ENCODE measurements at regions not wholly inside any gene's neighbourhood (a gene's known extent, or its start where the extent isn't known, plus 50 kb on each side); places are given as distances from the start of the nearest gene placed in this dataset.

GRCh38 chr9:14418301-14418940 is 104.5 kb upstream of the NFIB start:
- Histone ChIP-seq H3K27me3 (ENCODE audit: control insufficient read depth, insufficient read depth, low read length) (no peaks in the 10 kb centered on the region), H3K4me3 (ENCODE audit: low read length) (no peak overlapping the region), H3K36me3 (ENCODE audit: control insufficient read depth, insufficient read depth, low read length) (no peaks in the 10 kb centered on the region), H3K4me1 (ENCODE audit: control insufficient read depth, insufficient read depth, low read length) (peaks cover 2% of the 10 kb centered on the region), H3K27ac (ENCODE audit: low read length) (no peak overlapping the region), H3K9me3 (ENCODE audit: control insufficient read depth, low read depth, low read length) (no peaks in the 10 kb centered on the region)
- DNase-seq: no peak
- 83% methylated on average over 1 of the region's 5 CpGs for WGBS (ENCODE audit: insufficient coverage, low lambda C conversion rate)

- Histone ChIP-seq H3K4me3 (ENCODE audit: low read length) (no peak overlapping the region), H3K4me1 (ENCODE audit: control insufficient read depth, insufficient read depth, low read length) (peaks cover 2% of the 10 kb centered on the region), H3K27me3 (ENCODE audit: control insufficient read depth, insufficient read depth, low read length) (no peaks in the 10 kb centered on the region), H3K36me3 (ENCODE audit: control insufficient read depth, insufficient read depth, low read length) (no peaks in the 10 kb centered on the region), H3K9me3 (ENCODE audit: control insufficient read depth, low read depth, low read length) (no peaks in the 10 kb centered on the region), H3K27ac (ENCODE audit: low read length) (no peak overlapping the region)
- WGBS (ENCODE audit: insufficient coverage, low lambda C conversion rate): no CpG with 5 or more reads among the region's 3 CpGs
- DNase-seq: no peak
These were observed 103.3 kb upstream of the NFIB start for GRCh38 chr9:14417237-14417636.

- WGBS (ENCODE audit: insufficient coverage, low lambda C conversion rate): 100% methylated on average over 1 of the region's 1 CpG
- Histone ChIP-seq H3K27ac (ENCODE audit: low read length) (no peak overlapping the region), H3K4me1 (ENCODE audit: control insufficient read depth, insufficient read depth, low read length) (peaks cover 2% of the 10 kb centered on the region), H3K36me3 (ENCODE audit: control insufficient read depth, insufficient read depth, low read length) (no peaks in the 10 kb centered on the region), H3K9me3 (ENCODE audit: control insufficient read depth, low read depth, low read length) (no peaks in the 10 kb centered on the region), H3K4me3 (ENCODE audit: low read length) (no peak overlapping the region), H3K27me3 (ENCODE audit: control insufficient read depth, insufficient read depth, low read length) (no peaks in the 10 kb centered on the region)
- no peak for DNase-seq
These were observed 102.0 kb upstream of the NFIB start for GRCh38 chr9:14415947-14416346.

GRCh38 chr9:14413812-14414211 is 99.9 kb upstream of the NFIB start:
- no peaks in the 10 kb centered on the region for H3K36me3 ChIP-seq (ENCODE audit: control insufficient read depth, insufficient read depth, low read length)
- no peak for DNase-seq
- no peaks in the 10 kb centered on the region for H3K27me3 ChIP-seq (ENCODE audit: control insufficient read depth, insufficient read depth, low read length)
- no peaks in the 10 kb centered on the region for H3K9me3 ChIP-seq (ENCODE audit: control insufficient read depth, low read depth, low read length)
- no CpG with 5 or more reads among the region's 6 CpGs for WGBS (ENCODE audit: insufficient coverage, low lambda C conversion rate)
- H3K4me3 ChIP-seq (ENCODE audit: low read length): no peak overlapping the region
- peaks cover 2% of the 10 kb centered on the region for H3K4me1 ChIP-seq (ENCODE audit: control insufficient read depth, insufficient read depth, low read length)
- H3K27ac ChIP-seq (ENCODE audit: low read length): no peak overlapping the region

- H3K4me3 ChIP-seq (ENCODE audit: low read length): no peak overlapping the region
- H3K27ac ChIP-seq (ENCODE audit: low read length): no peak overlapping the region
- no peaks in the 10 kb centered on the region for H3K36me3 ChIP-seq (ENCODE audit: control insufficient read depth, insufficient read depth, low read length)
- no CpG with 5 or more reads among the region's 2 CpGs for WGBS (ENCODE audit: insufficient coverage, low lambda C conversion rate)
- H3K27me3 ChIP-seq (ENCODE audit: control insufficient read depth, insufficient read depth, low read length): no peaks in the 10 kb centered on the region
- H3K9me3 ChIP-seq (ENCODE audit: control insufficient read depth, low read depth, low read length): no peaks in the 10 kb centered on the region
- H3K4me1 ChIP-seq (ENCODE audit: control insufficient read depth, insufficient read depth, low read length): no peaks in the 10 kb centered on the region
- DNase-seq: no peak
These were observed 98.8 kb upstream of the NFIB start for GRCh38 chr9:14412775-14413174.

GRCh38 chr9:14406463-14406862 is 92.5 kb upstream of the NFIB start:
- no peaks in the 10 kb centered on the region for H3K36me3 ChIP-seq (ENCODE audit: control insufficient read depth, insufficient read depth, low read length)
- H3K27ac ChIP-seq (ENCODE audit: low read length): no peak overlapping the region
- no peaks in the 10 kb centered on the region for H3K9me3 ChIP-seq (ENCODE audit: control insufficient read depth, low read depth, low read length)
- no peak for DNase-seq
- no peaks in the 10 kb centered on the region for H3K4me1 ChIP-seq (ENCODE audit: control insufficient read depth, insufficient read depth, low read length)
- H3K4me3 ChIP-seq (ENCODE audit: low read length): no peak overlapping the region
- no CpG with 5 or more reads among the region's 2 CpGs for WGBS (ENCODE audit: insufficient coverage, low lambda C conversion rate)
- no peaks in the 10 kb centered on the region for H3K27me3 ChIP-seq (ENCODE audit: control insufficient read depth, insufficient read depth, low read length)

GRCh38 chr9:14405176-14405706 is 91.3 kb upstream of the NFIB start:
- no peak overlapping the region for H3K4me3 ChIP-seq (ENCODE audit: low read length)
- no peak overlapping the region for H3K27ac ChIP-seq (ENCODE audit: low read length)
- H3K9me3 ChIP-seq (ENCODE audit: control insufficient read depth, low read depth, low read length): no peaks in the 10 kb centered on the region
- no peaks in the 10 kb centered on the region for H3K27me3 ChIP-seq (ENCODE audit: control insufficient read depth, insufficient read depth, low read length)
- no peaks in the 10 kb centered on the region for H3K36me3 ChIP-seq (ENCODE audit: control insufficient read depth, insufficient read depth, low read length)
- no peaks in the 10 kb centered on the region for H3K4me1 ChIP-seq (ENCODE audit: control insufficient read depth, insufficient read depth, low read length)
- 71% methylated on average over 1 of the region's 3 CpGs for WGBS (ENCODE audit: insufficient coverage, low lambda C conversion rate)
- DNase-seq: no peak

GRCh38 chr9:14403081-14403480 is 89.1 kb upstream of the NFIB start:
- no peak overlapping the region for H3K27ac ChIP-seq (ENCODE audit: low read length)
- no peak for DNase-seq
- H3K27me3 ChIP-seq (ENCODE audit: control insufficient read depth, insufficient read depth, low read length): no peaks in the 10 kb centered on the region
- H3K4me1 ChIP-seq (ENCODE audit: control insufficient read depth, insufficient read depth, low read length): no peaks in the 10 kb centered on the region
- H3K4me3 ChIP-seq (ENCODE audit: low read length): no peak overlapping the region
- no peaks in the 10 kb centered on the region for H3K9me3 ChIP-seq (ENCODE audit: control insufficient read depth, low read depth, low read length)
- no peaks in the 10 kb centered on the region for H3K36me3 ChIP-seq (ENCODE audit: control insufficient read depth, insufficient read depth, low read length)
- WGBS (ENCODE audit: insufficient coverage, low lambda C conversion rate): no CpG with 5 or more reads among the region's 4 CpGs

- DNase-seq: no peak
- H3K4me1 ChIP-seq (ENCODE audit: control insufficient read depth, insufficient read depth, low read length): no peaks in the 10 kb centered on the region
- no peaks in the 10 kb centered on the region for H3K27me3 ChIP-seq (ENCODE audit: control insufficient read depth, insufficient read depth, low read length)
- no peak overlapping the region for H3K27ac ChIP-seq (ENCODE audit: low read length)
- H3K36me3 ChIP-seq (ENCODE audit: control insufficient read depth, insufficient read depth, low read length): no peaks in the 10 kb centered on the region
- no peaks in the 10 kb centered on the region for H3K9me3 ChIP-seq (ENCODE audit: control insufficient read depth, low read depth, low read length)
- no peak overlapping the region for H3K4me3 ChIP-seq (ENCODE audit: low read length)
- WGBS (ENCODE audit: insufficient coverage, low lambda C conversion rate): 71% methylated on average over 1 of the region's 3 CpGs
These were observed 88.6 kb upstream of the NFIB start for GRCh38 chr9:14402583-14402982.

- no peak overlapping the region for H3K4me3 ChIP-seq (ENCODE audit: low read length)
- no peaks in the 10 kb centered on the region for H3K36me3 ChIP-seq (ENCODE audit: control insufficient read depth, insufficient read depth, low read length)
- no peak overlapping the region for H3K27ac ChIP-seq (ENCODE audit: low read length)
- no peak for DNase-seq
- no peaks in the 10 kb centered on the region for H3K27me3 ChIP-seq (ENCODE audit: control insufficient read depth, insufficient read depth, low read length)
- no peaks in the 10 kb centered on the region for H3K9me3 ChIP-seq (ENCODE audit: control insufficient read depth, low read depth, low read length)
- WGBS (ENCODE audit: insufficient coverage, low lambda C conversion rate): no CpG with 5 or more reads among the region's 2 CpGs
- no peaks in the 10 kb centered on the region for H3K4me1 ChIP-seq (ENCODE audit: control insufficient read depth, insufficient read depth, low read length)
These were observed 88.0 kb upstream of the NFIB start for GRCh38 chr9:14401911-14402310.

- no CpG with 5 or more reads among the region's 6 CpGs for WGBS (ENCODE audit: insufficient coverage, low lambda C conversion rate)
- Histone ChIP-seq H3K27me3 (ENCODE audit: control insufficient read depth, insufficient read depth, low read length) (no peaks in the 10 kb centered on the region), H3K27ac (ENCODE audit: low read length) (no peak overlapping the region), H3K4me1 (ENCODE audit: control insufficient read depth, insufficient read depth, low read length) (no peaks in the 10 kb centered on the region), H3K9me3 (ENCODE audit: control insufficient read depth, low read depth, low read length) (no peaks in the 10 kb centered on the region), H3K4me3 (ENCODE audit: low read length) (no peak overlapping the region), H3K36me3 (ENCODE audit: control insufficient read depth, insufficient read depth, low read length) (no peaks in the 10 kb centered on the region)
- DNase-seq: peak in 1 of 2 donors; percentile 12
These were observed 86.7 kb upstream of the NFIB start for GRCh38 chr9:14400658-14400995.
